GM12864 (cell line): ENCODE measurements at regions not wholly inside any gene's neighbourhood (a gene's known extent, or its start where the extent isn't known, plus 50 kb on each side); places are given as distances from the start of the nearest gene placed in this dataset.

ENCODE experiments used
- DNase-seq: peaks from one replicate; pipeline ENCODE4 v3.0.0-alpha.2; 2011; ENCODE audit warnings: low read depth
- H3K4me3 ChIP-seq: 2 replicates; pipeline ENCODE4 v1.5.1; 2011; ENCODE audit warnings: mild to moderate bottlenecking, low read depth, low read length, control low read depth
- CTCF ChIP-seq: IDR thresholded peaks from 2 replicates; pipeline ENCODE4 v1.5.1; 2011; ENCODE audit warnings: low read depth, mild to moderate bottlenecking, moderate library complexity, low read length, control low read depth, inconsistent platforms; ENCODE audit errors: missing control alignments

GRCh38 chr6:1053586-1053985 lies 258.3 kb upstream of the FOXQ1 start:
- no peak for TF ChIP-seq CTCF
- H3K4me3 ChIP-seq, result no peak overlapping the region
- no peak for DNase-seq

- no peak overlapping the region for H3K4me3 ChIP-seq
- TF ChIP-seq CTCF, result no peak
- no peak for DNase-seq
These were observed 259.6 kb upstream of the FOXQ1 start for GRCh38 chr6:1052262-1052661.

- no peak for DNase-seq
- no peak for TF ChIP-seq CTCF
- no peak overlapping the region for H3K4me3 ChIP-seq
These were observed 262.0 kb upstream of the FOXQ1 start for GRCh38 chr6:1049900-1050299.

- H3K4me3 ChIP-seq, result no peak overlapping the region
- TF ChIP-seq CTCF, result no peak
- DNase-seq, result no peak
These were observed 262.7 kb upstream of the FOXQ1 start for GRCh38 chr6:1049170-1049569.

- TF ChIP-seq CTCF, result no peak
- no peak for DNase-seq
- no peak overlapping the region for H3K4me3 ChIP-seq
These were observed 263.8 kb upstream of the FOXQ1 start for GRCh38 chr6:1047981-1048541.

- no peak for TF ChIP-seq CTCF
- no peak for DNase-seq
- no peak overlapping the region for H3K4me3 ChIP-seq
These were observed 266.7 kb upstream of the FOXQ1 start for GRCh38 chr6:1045239-1045638.

GRCh38 chr6:1044040-1044836 lies 267.7 kb upstream of the FOXQ1 start:
- no peak for DNase-seq
- TF ChIP-seq CTCF, result no peak
- H3K4me3 ChIP-seq, result no peak overlapping the region
